ENCODE measurements at regions not wholly inside any gene's neighbourhood (a gene's known extent, or its start where the extent isn't known, plus 50 kb on each side); places are given as distances from the start of the nearest gene placed in this dataset.

DNA sequence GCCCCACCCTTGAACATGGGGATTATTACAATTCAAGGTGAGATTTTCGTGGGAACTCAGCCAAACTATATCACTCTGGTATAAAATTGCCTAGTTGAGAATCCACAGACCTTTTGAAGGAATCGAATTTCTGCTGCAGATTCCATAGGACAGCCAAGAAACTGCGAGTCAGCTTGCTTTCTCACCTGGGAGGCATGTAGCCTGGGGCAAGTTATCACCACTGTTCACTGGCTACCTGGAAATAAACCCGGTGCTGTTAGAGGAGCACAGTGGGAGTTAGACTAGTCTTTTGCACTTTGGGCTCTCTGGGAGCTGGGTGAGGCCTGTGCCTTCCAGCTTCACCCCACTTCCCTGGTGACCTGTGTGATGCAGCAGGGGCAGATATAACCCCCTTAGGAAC lies 1043.5 kb downstream of the TDRD15 start:
- no peak for TF ChIP-seq ELF4 (CRISPR knock-in tag; IDR thresholded peaks at IDR 0.05; ENCODE audit: low read depth)
- TF ChIP-seq CTCF (IDR thresholded peaks at IDR 0.05), result no peak
- TF ChIP-seq, protein P1, sequence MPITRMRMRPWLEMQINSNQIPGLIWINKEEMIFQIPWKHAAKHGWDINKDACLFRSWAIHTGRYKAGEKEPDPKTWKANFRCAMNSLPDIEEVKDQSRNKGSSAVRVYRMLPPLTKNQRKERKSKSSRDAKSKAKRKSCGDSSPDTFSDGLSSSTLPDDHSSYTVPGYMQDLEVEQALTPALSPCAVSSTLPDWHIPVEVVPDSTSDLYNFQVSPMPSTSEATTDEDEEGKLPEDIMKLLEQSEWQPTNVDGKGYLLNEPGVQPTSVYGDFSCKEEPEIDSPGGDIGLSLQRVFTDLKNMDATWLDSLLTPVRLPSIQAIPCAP (CRISPR knock-in tag; IDR thresholded peaks at IDR 0.05), result no peak
- TF ChIP-seq NFE2L1 (CRISPR knock-in tag; IDR thresholded peaks at IDR 0.05), result no peak

All from WTC11 (cell line).